Mesenchymal stem cell (in vitro differentiated cells and primary cell): ENCODE measurements at regions not wholly inside any gene's neighbourhood (a gene's known extent, or its start where the extent isn't known, plus 50 kb on each side); places are given as distances from the start of the nearest gene placed in this dataset.
A peak's percentile ranks its signal among the peaks of the same experiment; 100 is the strongest.

Experiments used
- DNase-seq: peaks from one replicate; pipeline ENCODE4 v3.0.0-alpha.2; 2013
- H2AFZ ChIP-seq: one replicate; pipeline ENCODE4 v1.6.1; 2013; ENCODE audit warnings: low read depth, mild to moderate bottlenecking, control low read depth, inconsistent platforms, low read length, moderate library complexity
- H2AK5ac ChIP-seq: 2 replicates; pipeline ENCODE4 v1.6.1; 2013; ENCODE audit warnings: low read length, moderate library complexity, mild to moderate bottlenecking, inconsistent platforms; ENCODE audit not compliant: severe bottlenecking
- H2BK120ac ChIP-seq: one replicate; pipeline ENCODE4 v1.6.1; 2013; ENCODE audit warnings: low read depth, mild to moderate bottlenecking, inconsistent platforms, low read length, moderate library complexity
- H2BK12ac ChIP-seq, 2 experiments: one replicate each; pipeline ENCODE4 v1.6.1; 2013; ENCODE audit warnings: inconsistent platforms in 2 of 2, low read length in 2 of 2, mild to moderate bottlenecking in 2 of 2, moderate library complexity in 2 of 2, control low read depth in 1 of 2
- H2BK15ac ChIP-seq: one replicate; pipeline ENCODE4 v1.6.1; 2013; ENCODE audit warnings: mild to moderate bottlenecking, low read depth, inconsistent platforms; ENCODE audit not compliant: poor library complexity, severe bottlenecking
- H2BK5ac ChIP-seq: 2 replicates; pipeline ENCODE4 v1.6.1; 2013; ENCODE audit warnings: low read depth, mild to moderate bottlenecking, low read length, control low read depth, inconsistent platforms; ENCODE audit not compliant: poor library complexity, severe bottlenecking
- H3K14ac ChIP-seq, 2 experiments: one replicate each; pipeline ENCODE4 v1.6.1; 2013; ENCODE audit warnings: inconsistent platforms in 2 of 2, low read length in 2 of 2, control low read depth in 1 of 2, mild to moderate bottlenecking in 1 of 2, moderate library complexity in 1 of 2
- H3K18ac ChIP-seq, 2 experiments: one replicate each; pipeline ENCODE4 v1.6.1; 2013; ENCODE audit warnings: inconsistent platforms in 2 of 2, low read length in 2 of 2, control low read depth in 1 of 2, low read depth in 1 of 2, mild to moderate bottlenecking in 1 of 2
- H3K23ac ChIP-seq, 2 experiments: one replicate each; pipeline ENCODE4 v1.6.1; 2013; ENCODE audit warnings: inconsistent platforms in 2 of 2, low read length in 2 of 2, mild to moderate bottlenecking in 2 of 2, moderate library complexity in 2 of 2, control low read depth in 1 of 2
- H3K27ac ChIP-seq: 2 replicates; pipeline ENCODE4 v1.5.1; 2013; ENCODE audit warnings: mild to moderate bottlenecking, moderate library complexity, low read length, control low read depth, inconsistent platforms; ENCODE audit not compliant: poor library complexity, severe bottlenecking
- H3K27me3 ChIP-seq, 2 experiments: 2 replicates each; pipeline versions ENCODE4 v1.6.1 to v1.7.0; 2013; ENCODE audit warnings: low read length in 2 of 2, mild to moderate bottlenecking in 2 of 2, moderate library complexity in 2 of 2, control low read depth in 1 of 2, inconsistent platforms in 1 of 2; ENCODE audit not compliant: control insufficient read depth in 1 of 2, insufficient read depth in 1 of 2
- H3K36me3 ChIP-seq, 2 experiments: 2 replicates each; pipeline versions ENCODE4 v1.6.1 to v1.7.0; 2013; ENCODE audit warnings: low read length in 2 of 2, control low read depth in 1 of 2, inconsistent platforms in 1 of 2, low read depth in 1 of 2, mild to moderate bottlenecking in 1 of 2; ENCODE audit not compliant: insufficient read depth in 2 of 2, control insufficient read depth in 1 of 2
- H3K4ac ChIP-seq, 2 experiments: one replicate each; pipeline ENCODE4 v1.6.1; 2013; ENCODE audit warnings: inconsistent platforms in 2 of 2, low read length in 2 of 2, mild to moderate bottlenecking in 2 of 2, moderate library complexity in 2 of 2, control low read depth in 1 of 2, low read depth in 1 of 2
- H3K4me1 ChIP-seq: 2 replicates; pipeline ENCODE4 v1.6.1; 2013; ENCODE audit warnings: low read depth, low read length, control low read depth; ENCODE audit not compliant: control insufficient read depth, insufficient read depth
- H3K4me2 ChIP-seq: 2 replicates; pipeline ENCODE4 v1.6.1; 2013; ENCODE audit warnings: low read length, mild to moderate bottlenecking, inconsistent platforms; ENCODE audit not compliant: poor library complexity, severe bottlenecking
- H3K4me3 ChIP-seq, 2 experiments: 2 replicates each; pipeline versions ENCODE4 v1.5.1 to v1.7.0; 2013; ENCODE audit warnings: low read length in 2 of 2, mild to moderate bottlenecking in 2 of 2, control low read depth in 1 of 2, low read depth in 1 of 2; ENCODE audit not compliant: insufficient read depth in 1 of 2
- H3K79me1 ChIP-seq: replicated peaks from 2 replicates; pipeline ENCODE4 v1.6.1; 2013; ENCODE audit warnings: mild to moderate bottlenecking, control low read depth, low read length, inconsistent platforms; ENCODE audit not compliant: poor library complexity, severe bottlenecking
- H3K9ac ChIP-seq: 2 replicates; pipeline ENCODE4 v1.7.0; 2013; ENCODE audit warnings: mild to moderate bottlenecking, low read length, moderate library complexity
- H3K9me3 ChIP-seq: 2 replicates; pipeline ENCODE4 v1.7.0; 2013; ENCODE audit warnings: mild to moderate bottlenecking, low read length; ENCODE audit not compliant: control insufficient read depth
- H4K8ac ChIP-seq: one replicate; pipeline ENCODE4 v1.6.1; 2013; ENCODE audit warnings: inconsistent platforms, mild to moderate bottlenecking, low read length, moderate library complexity
- H4K91ac ChIP-seq: one replicate; pipeline ENCODE4 v1.6.1; 2013; ENCODE audit warnings: mild to moderate bottlenecking, low read length, inconsistent platforms
- WGBS: methylation state at CpG from one replicate; pipeline ENCODE4 v1.1.7; 2013; ENCODE audit warnings: mixed read lengths; 5-methylcytosine and 5-hydroxymethylcytosine counted together

- Histone ChIP-seq H3K4me1 (no peaks in the 10 kb centered on the region), H3K4ac (no peak overlapping the region), H3K23ac (no peak overlapping the region), H2BK120ac (no peak overlapping the region), H2AFZ (no peak overlapping the region), H2BK5ac (no peak overlapping the region), H4K8ac (no peak overlapping the region), H3K27ac (no peak overlapping the region), H3K36me3 (no peaks in the 10 kb centered on the region), H2AK5ac (no peak overlapping the region), H3K14ac (no peak overlapping the region), H3K79me1 (no peaks in the 10 kb centered on the region), H3K9ac (peak overlapping the region; percentile 68), H3K9me3 (peaks cover 6% of the 10 kb centered on the region), H2BK15ac (no peak overlapping the region), H3K4me3 (peak overlapping the region in 1 of 2 experiments; percentile 73), H4K91ac (no peak overlapping the region), H3K27me3 (peaks cover 0 to 14% of the 10 kb centered on the region in 2 experiments), H3K18ac (no peak overlapping the region), H2BK12ac (no peak overlapping the region), H3K4me2 (no peak overlapping the region)
- WGBS, result 91% methylated on average over 2 of the region's 2 CpGs
- no peak for DNase-seq
Observed at GRCh38 chr3:40766396-40766795, 241.6 kb downstream of the ZNF621 start.

GRCh38 chr3:40768046-40768445 lies 243.3 kb downstream of the ZNF621 start:
- peak overlapping the region in 1 of 2 experiments; percentile 4 for H3K4me3 ChIP-seq

GRCh38 chr3:40768536-40768935 lies 243.8 kb downstream of the ZNF621 start:
- 86% methylated on average over 1 of the region's 1 CpG for WGBS
- H3K27me3 ChIP-seq, result peaks cover 0 to 14% of the 10 kb centered on the region in 2 experiments

More at GRCh38 chr3:40768046-40768445, 243.3 kb downstream of the ZNF621 start:
- H3K4me2 ChIP-seq, result no peak overlapping the region
- no peak overlapping the region for H3K18ac ChIP-seq
- peaks cover 0 to 14% of the 10 kb centered on the region in 2 experiments for H3K27me3 ChIP-seq
- H3K23ac ChIP-seq, result no peak overlapping the region
- no peak overlapping the region for H4K8ac ChIP-seq
- no peaks in the 10 kb centered on the region for H3K79me1 ChIP-seq
- no peak overlapping the region for H2AK5ac ChIP-seq
- no peaks in the 10 kb centered on the region for H3K36me3 ChIP-seq
- H2AFZ ChIP-seq, result no peak overlapping the region
- no peak overlapping the region for H3K14ac ChIP-seq
- H4K91ac ChIP-seq, result no peak overlapping the region
- no peak overlapping the region for H2BK15ac ChIP-seq
- H3K9ac ChIP-seq, result peak overlapping the region; percentile 51
- DNase-seq, result no peak
- H2BK120ac ChIP-seq, result no peak overlapping the region
- no peak overlapping the region for H3K27ac ChIP-seq
- H3K4me1 ChIP-seq, result no peaks in the 10 kb centered on the region
- WGBS, result 82% methylated on average over 2 of the region's 4 CpGs
- H3K4ac ChIP-seq, result no peak overlapping the region
- H2BK12ac ChIP-seq, result no peak overlapping the region
- no peaks in the 10 kb centered on the region for H3K9me3 ChIP-seq
- no peak overlapping the region for H2BK5ac ChIP-seq

GRCh38 chr3:40770061-40770460 lies 245.3 kb downstream of the ZNF621 start:
- H2BK12ac ChIP-seq, result no peak overlapping the region
- H3K4me3 ChIP-seq, result no peak overlapping the region
- no peak overlapping the region for H3K18ac ChIP-seq
- no peak overlapping the region for H2BK15ac ChIP-seq
- H3K27me3 ChIP-seq, result peaks cover 0 to 23% of the 10 kb centered on the region in 2 experiments
- no peaks in the 10 kb centered on the region for H3K4me1 ChIP-seq
- H3K4ac ChIP-seq, result no peak overlapping the region
- H3K27ac ChIP-seq, result no peak overlapping the region
- no peak overlapping the region for H3K4me2 ChIP-seq
- H3K36me3 ChIP-seq, result peaks cover 0 to 13% of the 10 kb centered on the region in 2 experiments
- H2BK120ac ChIP-seq, result no peak overlapping the region
- H2AK5ac ChIP-seq, result no peak overlapping the region
- no peak overlapping the region for H3K23ac ChIP-seq
- H3K9ac ChIP-seq, result no peak overlapping the region
- no peaks in the 10 kb centered on the region for H3K9me3 ChIP-seq
- H4K91ac ChIP-seq, result no peak overlapping the region
- H3K14ac ChIP-seq, result no peak overlapping the region
- H4K8ac ChIP-seq, result no peak overlapping the region
- DNase-seq, result no peak
- H3K79me1 ChIP-seq, result no peaks in the 10 kb centered on the region
- no peak overlapping the region for H2AFZ ChIP-seq
- WGBS, result 76% methylated on average over 4 of the region's 4 CpGs
- H2BK5ac ChIP-seq, result no peak overlapping the region

More at GRCh38 chr3:40768536-40768935, 243.8 kb downstream of the ZNF621 start:
- Histone ChIP-seq H4K91ac (no peak overlapping the region), H2BK12ac (no peak overlapping the region), H3K4me1 (no peaks in the 10 kb centered on the region), H2BK15ac (no peak overlapping the region), H3K23ac (no peak overlapping the region), H3K9ac (peak overlapping the region; percentile 51), H3K79me1 (no peaks in the 10 kb centered on the region), H3K4me2 (no peak overlapping the region), H3K27ac (no peak overlapping the region), H2BK120ac (no peak overlapping the region), H3K4me3 (peak overlapping the region in 1 of 2 experiments; percentile 4), H2AFZ (no peak overlapping the region), H3K4ac (no peak overlapping the region), H4K8ac (no peak overlapping the region), H3K36me3 (no peaks in the 10 kb centered on the region), H2BK5ac (no peak overlapping the region), H2AK5ac (no peak overlapping the region), H3K9me3 (no peaks in the 10 kb centered on the region), H3K14ac (no peak overlapping the region), H3K18ac (no peak overlapping the region)
- DNase-seq, result peak; percentile 83
